Suppressor macrophage (primary cell): ENCODE measurements at regions not wholly inside any gene's neighbourhood (a gene's known extent, or its start where the extent isn't known, plus 50 kb on each side); places are given as distances from the start of the nearest gene placed in this dataset.
"Not testable (repeated sequence)": the region's sequence is repeated elsewhere in the genome, so short reads cannot be mapped to it uniquely, and the experiment has no call there.

Experiments used
- DNase-seq, 4 experiments: peaks; one replicate each; pipeline ENCODE4 v3.0.0-alpha.2; 2020 to 2022

GRCh38 chr3:74271541-74271940, 342.9 kb downstream of the CNTN3 start:
- DNase-seq: no peak

GRCh38 chr3:74269689-74270088, 344.8 kb downstream of the CNTN3 start:
- DNase-seq: no peak

GRCh38 chr3:74268753-74269152, 345.7 kb downstream of the CNTN3 start:
- DNase-seq: no peak

- peak; percentile 44 to 63 (median 54) for DNase-seq
Measured at GRCh38 chr3:74267588-74268184, 346.8 kb downstream of the CNTN3 start.

- no peak for DNase-seq
Measured at GRCh38 chr3:74267131-74267530, 347.3 kb downstream of the CNTN3 start.

GRCh38 chr3:74265069-74265468, 349.4 kb downstream of the CNTN3 start:
- DNase-seq: no peak

- no peak for DNase-seq
Measured at GRCh38 chr3:74263031-74263430, 351.4 kb downstream of the CNTN3 start.

- DNase-seq: no peak
Measured at GRCh38 chr3:74233091-74233490, 381.4 kb downstream of the CNTN3 start.

GRCh38 chr3:74217467-74217866, 397.0 kb downstream of the CNTN3 start:
- DNase-seq: no peak

- DNase-seq: no peak
Measured at GRCh38 chr3:74214286-74214685, 400.2 kb downstream of the CNTN3 start.

GRCh38 chr3:74210739-74211138, 403.7 kb downstream of the CNTN3 start:
- no peak for DNase-seq

GRCh38 chr3:74200952-74201351, 413.5 kb downstream of the CNTN3 start:
- no peak for DNase-seq

- not testable (repeated sequence) for DNase-seq
Measured at GRCh38 chr3:74178664-74179063, 435.8 kb downstream of the CNTN3 start.

- DNase-seq: no peak
Measured at GRCh38 chr3:74173090-74173489, 441.4 kb downstream of the CNTN3 start.

GRCh38 chr3:74167926-74168325, 446.5 kb downstream of the CNTN3 start:
- no peak for DNase-seq

- no peak for DNase-seq
Measured at GRCh38 chr3:74165211-74165610, 449.2 kb downstream of the CNTN3 start.

GRCh38 chr3:74149466-74149865, 465.0 kb downstream of the CNTN3 start:
- DNase-seq: no peak

GRCh38 chr3:74145277-74145676, 469.2 kb downstream of the CNTN3 start:
- no peak for DNase-seq

- no peak for DNase-seq
Measured at GRCh38 chr3:74139648-74140047, 474.8 kb downstream of the CNTN3 start.

- DNase-seq: no peak
Measured at GRCh38 chr3:74137790-74138189, 476.7 kb downstream of the CNTN3 start.

- DNase-seq: no peak
Measured at GRCh38 chr3:74135808-74136207, 478.7 kb downstream of the CNTN3 start.

- DNase-seq: no peak
Measured at GRCh38 chr3:74134831-74135230, 479.6 kb downstream of the CNTN3 start.

- DNase-seq: not testable (repeated sequence)
Measured at GRCh38 chr3:74131546-74132328, 482.7 kb downstream of the CNTN3 start.

GRCh38 chr3:74129611-74130010, 484.8 kb downstream of the CNTN3 start:
- DNase-seq: no peak
